GM23248 (cell line): ENCODE measurements at regions not wholly inside any gene's neighbourhood (a gene's known extent, or its start where the extent isn't known, plus 50 kb on each side); places are given as distances from the start of the nearest gene placed in this dataset.

ENCODE experiments used
- DNase-seq: peaks from one replicate; pipeline ENCODE4 v3.0.0-alpha.2; 2015
- H2AFZ ChIP-seq: fragments of 200-600 bp; sonication (generic); 2 replicates; pipeline ENCODE4 v1.6.1; 2016; ENCODE audit warnings: antibody characterized with exemption
- H3F3A ChIP-seq: fragments of 200-600 bp; sonication (generic); 2 replicates; pipeline ENCODE4 v1.6.1; 2016; ENCODE audit warnings: mild to moderate bottlenecking, antibody characterized with exemption, mixed run types; ENCODE audit not compliant: insufficient read depth
- H3K27ac ChIP-seq: fragments of 200-600 bp; sonication (generic); 2 replicates; pipeline ENCODE4 v1.5.1; 2016; ENCODE audit warnings: mild to moderate bottlenecking
- H3K27me3 ChIP-seq: fragments of 200-600 bp; sonication (generic); replicated peaks from 2 replicates; pipeline ENCODE4 v1.6.1; 2016; ENCODE audit warnings: mild to moderate bottlenecking; ENCODE audit not compliant: insufficient read depth
- H3K36me3 ChIP-seq: fragments of 200-600 bp; sonication (generic); 2 replicates; pipeline ENCODE4 v1.6.1; 2016; ENCODE audit warnings: low read depth, mild to moderate bottlenecking
- H3K4me1 ChIP-seq: fragments of 200-600 bp; sonication (generic); 2 replicates; pipeline ENCODE4 v1.6.1; 2016; ENCODE audit warnings: mild to moderate bottlenecking; ENCODE audit not compliant: insufficient read depth
- H3K4me2 ChIP-seq: fragments of 200-600 bp; sonication (generic); one replicate; pipeline ENCODE4 v1.6.1; 2016; ENCODE audit warnings: mild to moderate bottlenecking; ENCODE audit not compliant: unreplicated experiment
- H3K4me3 ChIP-seq: fragments of 200-600 bp; sonication (generic); 2 replicates; pipeline ENCODE4 v1.5.1; 2016; ENCODE audit warnings: mild to moderate bottlenecking
- H3K79me2 ChIP-seq: fragments of 200-600 bp; sonication (generic); 2 replicates; pipeline ENCODE4 v1.6.1; 2016; ENCODE audit warnings: mild to moderate bottlenecking; ENCODE audit not compliant: insufficient read depth
- H3K9ac ChIP-seq: fragments of 200-600 bp; sonication (generic); 2 replicates; pipeline ENCODE4 v1.6.1; 2016; ENCODE audit warnings: mild to moderate bottlenecking
- H3K9me2 ChIP-seq: fragments of 200-600 bp; sonication (generic); 2 replicates; pipeline ENCODE4 v1.6.1; 2016; ENCODE audit warnings: mixed run types, mild to moderate bottlenecking, moderate library complexity; ENCODE audit not compliant: insufficient read depth
- H3K9me3 ChIP-seq: fragments of 200-600 bp; sonication (generic); one replicate; pipeline ENCODE4 v1.6.1; 2017; ENCODE audit warnings: low read depth
- H4K20me1 ChIP-seq: fragments of 200-600 bp; sonication (generic); 2 replicates; pipeline ENCODE4 v1.6.0; 2016; ENCODE audit not compliant: insufficient read depth
- EZH2 ChIP-seq: fragments of 200-600 bp; sonication (generic); IDR thresholded peaks from 2 replicates; pipeline ENCODE4 v1.6.1; 2018; ENCODE audit warnings: antibody characterized with exemption, mild to moderate bottlenecking; ENCODE audit not compliant: insufficient read depth, poor library complexity, severe bottlenecking
- EZH2phosphoT487 ChIP-seq: fragments of 200-600 bp; sonication (generic); IDR thresholded peaks from 2 replicates; pipeline ENCODE4 v1.6.1; 2018; ENCODE audit warnings: antibody characterized with exemption, moderate library complexity, mild to moderate bottlenecking, low read depth; ENCODE audit not compliant: insufficient read depth
- WGBS, 2 experiments: methylation state at CpG; one replicate each; pipeline ENCODE4 v1.1.6; 2015 to 2017; ENCODE audit warnings: low lambda C conversion rate in 2 of 2, low coverage in 1 of 2; ENCODE audit errors: missing lambda C conversion rate in 2 of 2; 5-methylcytosine and 5-hydroxymethylcytosine counted together
- in situ Hi-C: fragments of 300-500 bp; cut with MboI; formaldehyde crosslinking; loops from 2 replicates; pipeline ENCODE4 v1.15.0; 2020

DNA sequence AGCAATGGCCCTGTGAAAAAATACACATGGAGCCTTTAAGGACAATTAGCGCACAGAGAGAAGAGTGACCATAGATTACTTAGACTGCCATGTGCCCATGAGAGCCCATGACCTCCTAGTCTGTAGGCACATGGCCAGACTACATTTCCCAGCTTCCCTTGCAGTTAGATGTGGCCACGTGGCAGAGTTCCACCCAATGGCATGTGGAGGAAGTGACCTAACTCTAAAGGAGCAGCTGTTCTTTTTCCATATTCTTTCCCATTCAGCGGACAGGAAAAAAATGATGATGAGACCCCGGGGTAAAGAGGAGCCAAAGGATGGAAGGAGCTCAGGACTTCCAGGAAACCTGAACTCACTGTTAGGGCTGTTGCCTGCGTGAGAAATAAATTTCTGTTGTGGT, 116.6 kb downstream of the CBLN4 start:
- Histone ChIP-seq H3K9ac (no peak overlapping the region), H3K9me3 (no peaks in the 10 kb centered on the region), H3F3A (no peaks in the 10 kb centered on the region), H3K9me2 (no peaks in the 10 kb centered on the region), H2AFZ (no peak overlapping the region), H4K20me1 (no peaks in the 10 kb centered on the region), H3K27me3 (no peaks in the 10 kb centered on the region), H3K4me3 (no peak overlapping the region), H3K36me3 (no peaks in the 10 kb centered on the region), H3K79me2 (no peaks in the 10 kb centered on the region), H3K4me2 (no peak overlapping the region), H3K27ac (no peak overlapping the region), H3K4me1 (no peaks in the 10 kb centered on the region)
- no peak for DNase-seq
- in situ Hi-C loops, result no loop called here
- TF ChIP-seq EZH2, result no peak
- TF ChIP-seq EZH2phosphoT487, result no peak
- WGBS, 2 experiments, result 23 to 28% methylated on average over 5 of the region's 5 CpGs

DNA sequence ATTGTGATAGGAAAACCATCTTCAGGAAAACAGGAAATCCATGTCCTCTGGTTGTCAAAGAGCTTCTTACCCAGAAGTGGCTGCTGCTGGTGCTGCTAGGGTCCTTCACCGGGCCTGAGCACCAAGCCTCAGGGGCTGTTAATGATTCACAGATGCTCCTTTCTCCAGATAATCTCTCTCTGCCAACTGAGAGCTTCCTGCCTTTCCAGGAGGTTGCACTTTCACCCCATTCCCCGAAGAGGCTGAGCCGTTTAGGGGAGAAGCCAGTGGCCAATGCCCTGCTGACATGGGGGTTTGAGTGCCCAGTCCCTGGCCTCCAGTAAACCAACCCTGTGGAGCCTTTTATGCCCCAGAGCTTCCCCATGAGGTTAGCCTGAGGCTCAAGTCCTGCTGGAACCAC, 122.4 kb downstream of the CBLN4 start:
- 0 to 2% methylated on average over 3 of the region's 3 CpGs for WGBS, 2 experiments
- no peaks in the 10 kb centered on the region for H3K79me2 ChIP-seq
- H3K4me1 ChIP-seq, result no peaks in the 10 kb centered on the region
- no peak overlapping the region for H3K27ac ChIP-seq
- H3K27me3 ChIP-seq, result no peaks in the 10 kb centered on the region
- DNase-seq, result no peak
- no peak overlapping the region for H3K9ac ChIP-seq
- H3K4me2 ChIP-seq, result no peak overlapping the region
- no peaks in the 10 kb centered on the region for H3K9me2 ChIP-seq
- in situ Hi-C loops, result no loop called here
- TF ChIP-seq EZH2phosphoT487 (no peak), EZH2 (no peak)
- no peaks in the 10 kb centered on the region for H3F3A ChIP-seq
- H3K9me3 ChIP-seq, result no peaks in the 10 kb centered on the region
- H3K36me3 ChIP-seq, result no peaks in the 10 kb centered on the region
- H4K20me1 ChIP-seq, result no peaks in the 10 kb centered on the region
- no peak overlapping the region for H2AFZ ChIP-seq
- no peak overlapping the region for H3K4me3 ChIP-seq

DNA sequence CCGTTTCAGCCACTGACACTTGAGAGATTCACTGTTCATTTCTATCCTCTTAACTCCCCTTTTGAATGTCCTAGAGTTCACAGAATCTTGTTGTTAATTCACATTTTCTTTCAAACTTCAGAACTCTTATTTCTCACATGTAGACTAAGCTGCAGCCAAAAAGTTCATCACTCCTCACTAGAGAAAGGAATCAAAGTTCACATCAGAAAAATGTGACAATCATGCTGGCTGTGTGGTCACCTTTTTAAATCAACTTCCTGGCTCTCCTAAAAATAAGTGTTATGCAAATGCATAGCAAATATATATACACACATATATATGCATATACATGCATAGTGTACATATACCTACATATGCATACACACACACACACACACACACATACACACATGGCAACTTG, 123.0 kb downstream of the CBLN4 start:
- Histone ChIP-seq H3K27ac (no peak overlapping the region), H3K27me3 (no peaks in the 10 kb centered on the region), H4K20me1 (no peaks in the 10 kb centered on the region), H3K4me3 (no peak overlapping the region), H3F3A (no peaks in the 10 kb centered on the region), H3K4me2 (no peak overlapping the region), H3K9me3 (no peaks in the 10 kb centered on the region), H3K36me3 (no peaks in the 10 kb centered on the region), H3K79me2 (no peaks in the 10 kb centered on the region), H3K4me1 (no peaks in the 10 kb centered on the region), H3K9ac (no peak overlapping the region), H3K9me2 (no peaks in the 10 kb centered on the region), H2AFZ (no peak overlapping the region)
- 0 to 7% methylated on average over 1 of the region's 1 CpG for WGBS, 2 experiments
- in situ Hi-C loops, result no loop called here
- TF ChIP-seq EZH2phosphoT487, result no peak
- no peak for TF ChIP-seq EZH2
- no peak for DNase-seq

DNA sequence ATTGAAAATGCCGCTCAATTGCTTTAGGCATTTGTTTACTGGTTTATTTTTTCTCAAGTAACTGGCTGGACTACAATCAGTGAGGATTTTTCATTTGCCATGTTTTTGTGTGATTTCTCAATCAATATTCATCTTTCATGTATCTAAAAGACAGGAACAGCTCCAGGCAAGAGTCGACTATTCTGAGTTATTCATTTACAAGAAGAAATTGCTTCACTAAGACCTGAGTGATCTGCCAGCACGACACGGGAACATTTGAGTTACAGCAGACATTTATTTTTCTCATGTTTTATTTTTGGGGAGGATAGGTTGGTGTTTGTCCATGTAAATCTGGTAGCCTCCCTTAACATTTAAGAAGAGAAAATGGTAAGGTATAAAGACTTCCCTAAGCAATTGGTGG, 124.1 kb downstream of the CBLN4 start:
- H3K4me2 ChIP-seq, result no peak overlapping the region
- H3F3A ChIP-seq, result no peaks in the 10 kb centered on the region
- no peaks in the 10 kb centered on the region for H3K79me2 ChIP-seq
- no peaks in the 10 kb centered on the region for H3K36me3 ChIP-seq
- no peaks in the 10 kb centered on the region for H3K27me3 ChIP-seq
- WGBS, 2 experiments, result 3 to 8% methylated on average over 4 of the region's 4 CpGs
- no peak for DNase-seq
- no peaks in the 10 kb centered on the region for H3K4me1 ChIP-seq
- no peak overlapping the region for H3K9ac ChIP-seq
- H3K4me3 ChIP-seq, result no peak overlapping the region
- H3K27ac ChIP-seq, result no peak overlapping the region
- H3K9me3 ChIP-seq, result no peaks in the 10 kb centered on the region
- in situ Hi-C loops, result no loop called here
- H4K20me1 ChIP-seq, result no peaks in the 10 kb centered on the region
- TF ChIP-seq EZH2 (no peak), EZH2phosphoT487 (no peak)
- H3K9me2 ChIP-seq, result no peaks in the 10 kb centered on the region
- H2AFZ ChIP-seq, result no peak overlapping the region

DNA sequence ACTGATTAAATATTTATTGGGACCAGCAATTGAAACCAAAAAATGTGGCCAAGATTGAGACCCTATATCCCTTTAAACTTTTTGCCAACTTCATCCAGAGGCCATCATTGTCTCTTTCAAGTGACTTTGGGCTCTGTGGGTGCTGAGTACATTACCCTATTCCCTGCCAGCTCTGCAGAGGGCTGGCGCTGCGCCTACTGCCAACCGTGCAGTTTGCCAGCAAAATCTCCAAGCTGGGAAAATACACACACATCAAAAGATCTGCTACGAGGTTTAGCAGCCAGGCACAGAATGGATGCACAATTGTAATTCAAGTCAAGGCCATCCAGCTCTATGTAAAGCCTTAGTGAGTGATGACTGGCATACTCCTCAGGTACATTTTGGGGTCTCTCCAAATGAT, 125.0 kb downstream of the CBLN4 start:
- in situ Hi-C loops, result no loop called here
- Histone ChIP-seq H3K79me2 (no peaks in the 10 kb centered on the region), H3K27me3 (no peaks in the 10 kb centered on the region), H3K4me3 (no peak overlapping the region), H3K4me1 (no peaks in the 10 kb centered on the region), H3K36me3 (no peaks in the 10 kb centered on the region), H3K9me3 (no peaks in the 10 kb centered on the region), H3K27ac (no peak overlapping the region), H4K20me1 (no peaks in the 10 kb centered on the region), H3K9me2 (no peaks in the 10 kb centered on the region), H2AFZ (no peak overlapping the region), H3K9ac (no peak overlapping the region), H3K4me2 (no peak overlapping the region), H3F3A (no peaks in the 10 kb centered on the region)
- no peak for DNase-seq
- TF ChIP-seq EZH2phosphoT487, result no peak
- TF ChIP-seq EZH2, result no peak
- 15 to 16% methylated on average over 4 of the region's 4 CpGs for WGBS, 2 experiments
